Dermis blood vessel endothelial cell (primary cell): ENCODE measurements at regions not wholly inside any gene's neighbourhood (a gene's known extent, or its start where the extent isn't known, plus 50 kb on each side); places are given as distances from the start of the nearest gene placed in this dataset.

Experiments used
- DNase-seq: peaks from one replicate; pipeline ENCODE4 v3.0.0; 2010

GRCh38 chr5:105956456-105957196 is 1714.1 kb downstream of the EFNA5 start:
- DNase-seq = no peak

- no peak for DNase-seq
Measured at GRCh38 chr5:105954341-105954740, 1716.4 kb downstream of the EFNA5 start.

- no peak for DNase-seq
Measured at GRCh38 chr5:105953616-105954015, 1717.1 kb downstream of the EFNA5 start.

GRCh38 chr5:105952875-105953274 is 1717.9 kb downstream of the EFNA5 start:
- no peak for DNase-seq

- no peak for DNase-seq
Measured at GRCh38 chr5:105947461-105947860, 1723.3 kb downstream of the EFNA5 start.

- no peak for DNase-seq
Measured at GRCh38 chr5:105945203-105945972, 1725.3 kb downstream of the EFNA5 start.

- no peak for DNase-seq
Measured at GRCh38 chr5:105940181-105940580, 1730.6 kb downstream of the EFNA5 start.

- no peak for DNase-seq
Measured at GRCh38 chr5:105934171-105934570, 1736.6 kb downstream of the EFNA5 start.

GRCh38 chr5:105931881-105932421 is 1738.8 kb downstream of the EFNA5 start:
- DNase-seq = no peak

GRCh38 chr5:105929858-105930257 is 1740.9 kb downstream of the EFNA5 start:
- no peak for DNase-seq

- DNase-seq = no peak
Measured at GRCh38 chr5:105924366-105924765, 1746.4 kb downstream of the EFNA5 start.

GRCh38 chr5:105922574-105922973 is 1748.2 kb downstream of the EFNA5 start:
- DNase-seq = no peak

GRCh38 chr5:105922080-105922479 is 1748.7 kb downstream of the EFNA5 start:
- DNase-seq = no peak

- no peak for DNase-seq
Measured at GRCh38 chr5:105917189-105917588, 1753.5 kb downstream of the EFNA5 start.

- DNase-seq = no peak
Measured at GRCh38 chr5:105907016-105907415, 1763.7 kb downstream of the EFNA5 start.

- no peak for DNase-seq
Measured at GRCh38 chr5:105905392-105905791, 1765.3 kb downstream of the EFNA5 start.

GRCh38 chr5:105903069-105903468 is 1767.7 kb downstream of the EFNA5 start:
- DNase-seq = no peak

- no peak for DNase-seq
Measured at GRCh38 chr5:105899726-105900125, 1771.0 kb downstream of the EFNA5 start.

- no peak for DNase-seq
Measured at GRCh38 chr5:105898183-105898582, 1772.6 kb downstream of the EFNA5 start.

- DNase-seq = no peak
Measured at GRCh38 chr5:105885266-105885665, 1785.5 kb downstream of the EFNA5 start.

- DNase-seq = no peak
Measured at GRCh38 chr5:105882956-105883481, 1787.7 kb downstream of the EFNA5 start.

- DNase-seq = no peak
Measured at GRCh38 chr5:105878402-105878801, 1792.3 kb downstream of the EFNA5 start.

- no peak for DNase-seq
Measured at GRCh38 chr5:105877592-105877991, 1793.1 kb downstream of the EFNA5 start.

- DNase-seq = no peak
Measured at GRCh38 chr5:105874316-105874715, 1796.4 kb downstream of the EFNA5 start.
